GM12864 (cell line): ENCODE measurements at regions not wholly inside any gene's neighbourhood (a gene's known extent, or its start where the extent isn't known, plus 50 kb on each side); places are given as distances from the start of the nearest gene placed in this dataset.

Source experiments
- DNase-seq: peaks from one replicate; pipeline ENCODE4 v3.0.0-alpha.2; 2011; ENCODE audit warnings: low read depth
- H3K4me3 ChIP-seq: 2 replicates; pipeline ENCODE4 v1.5.1; 2011; ENCODE audit warnings: mild to moderate bottlenecking, low read depth, low read length, control low read depth
- CTCF ChIP-seq: IDR thresholded peaks from 2 replicates; pipeline ENCODE4 v1.5.1; 2011; ENCODE audit warnings: low read depth, mild to moderate bottlenecking, moderate library complexity, low read length, control low read depth, inconsistent platforms; ENCODE audit errors: missing control alignments

- no peak overlapping the region for H3K4me3 ChIP-seq
- TF ChIP-seq CTCF, result no peak
- DNase-seq, result no peak
Observed at GRCh38 chr14:29035134-29035533, 268.5 kb downstream of the FOXG1 start.

- no peak for DNase-seq
- H3K4me3 ChIP-seq, result no peak overlapping the region
- no peak for TF ChIP-seq CTCF
Observed at GRCh38 chr14:29037411-29037810, 270.8 kb downstream of the FOXG1 start.

- no peak for DNase-seq
- no peak for TF ChIP-seq CTCF
- H3K4me3 ChIP-seq, result no peak overlapping the region
Observed at GRCh38 chr14:29039171-29039570, 272.6 kb downstream of the FOXG1 start.

DNA sequence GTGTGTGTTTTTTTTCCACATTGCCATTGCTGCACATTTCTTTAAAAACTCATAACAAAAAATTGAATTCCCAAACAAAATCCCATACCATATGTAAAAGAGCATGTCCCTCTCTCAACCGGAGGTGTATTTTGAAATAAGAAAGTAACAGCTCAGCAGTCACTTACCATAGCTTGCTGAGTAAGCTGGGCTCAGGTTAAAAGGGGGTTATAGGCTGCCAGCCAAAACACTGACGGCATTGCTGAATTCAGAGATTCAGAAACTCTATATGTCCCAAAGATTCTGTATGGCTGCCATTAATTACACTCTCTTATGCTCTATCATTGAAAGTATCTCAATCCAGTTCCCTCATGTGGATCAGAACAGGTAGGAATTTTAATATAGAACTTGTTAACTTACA, 276.0 kb downstream of the FOXG1 start:
- TF ChIP-seq CTCF, result no peak
- H3K4me3 ChIP-seq, result no peak overlapping the region
- DNase-seq, result no peak

DNA sequence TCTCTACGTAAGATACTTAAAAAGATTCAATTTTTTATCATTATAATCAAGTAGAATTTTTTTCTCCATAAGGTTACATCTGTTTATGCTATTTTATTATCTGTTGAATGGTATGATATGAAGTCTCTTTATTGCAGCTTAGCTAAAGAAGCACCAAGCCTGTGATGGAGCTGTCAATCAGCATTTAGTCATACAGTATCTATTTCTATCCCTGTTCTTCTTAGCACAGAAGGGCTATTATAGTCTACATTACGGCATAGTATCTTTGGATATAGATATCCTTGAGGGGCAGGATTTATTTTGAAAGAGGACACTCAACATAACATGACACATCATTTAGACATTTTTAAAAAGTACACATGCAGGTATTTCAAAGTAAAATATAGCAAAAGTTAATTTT, 277.1 kb downstream of the FOXG1 start:
- TF ChIP-seq CTCF, result no peak
- DNase-seq, result no peak
- no peak overlapping the region for H3K4me3 ChIP-seq

DNA sequence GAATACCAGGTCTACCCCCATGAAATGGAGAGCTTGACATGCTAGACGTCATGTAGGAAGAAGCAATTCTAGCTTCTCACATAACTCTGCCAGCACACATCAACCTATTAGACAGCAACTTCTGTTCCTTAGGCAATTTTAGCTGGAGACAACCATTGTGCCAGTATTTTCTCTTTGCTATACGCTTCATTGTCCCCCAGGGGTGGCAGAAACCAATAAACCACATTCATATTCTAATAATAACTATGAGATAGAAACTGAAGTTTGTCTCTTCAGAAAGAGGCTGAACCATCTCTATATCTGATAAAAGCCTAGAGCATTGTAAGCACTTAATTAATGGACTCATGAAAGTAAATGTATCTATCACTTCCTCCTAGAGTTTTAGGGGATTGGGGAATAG, 278.6 kb downstream of the FOXG1 start:
- no peak overlapping the region for H3K4me3 ChIP-seq
- no peak for DNase-seq
- TF ChIP-seq CTCF, result no peak

GRCh38 chr14:29054119-29054518, 287.5 kb downstream of the FOXG1 start:
- H3K4me3 ChIP-seq, result no peak overlapping the region
- DNase-seq, result no peak
- no peak for TF ChIP-seq CTCF
